NCI-H1930 (cell line): ENCODE measurements at regions not wholly inside any gene's neighbourhood (a gene's known extent, or its start where the extent isn't known, plus 50 kb on each side); places are given as distances from the start of the nearest gene placed in this dataset.
A peak's percentile ranks its signal among the peaks of the same experiment; 100 is the strongest.

Experiments
- DNase-seq, 2 experiments: peaks; one replicate each; lab custom pipeline; 2025; lab: John Stamatoyannopoulos, UW

DNA sequence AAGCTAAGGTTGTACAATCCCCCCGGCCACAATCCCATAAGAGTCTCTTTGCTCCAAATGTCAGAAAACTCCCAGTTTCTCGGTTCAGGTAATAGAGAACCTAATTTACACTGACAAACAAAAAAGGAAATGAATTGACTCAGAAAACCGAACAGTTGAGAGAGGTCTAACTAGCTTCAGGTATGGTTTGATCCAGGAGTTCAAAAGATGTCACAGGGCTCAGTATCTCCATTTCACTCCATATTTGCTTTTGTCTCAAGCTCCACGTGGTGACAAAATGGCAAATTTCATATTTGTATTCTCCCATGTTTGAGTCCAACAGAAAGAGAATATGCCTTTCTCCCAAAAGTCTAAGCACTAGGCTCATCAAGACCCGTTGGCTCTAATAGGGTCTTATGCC lies 117.4 kb downstream of the AXIN2 start:
- no peak for DNase-seq

DNA sequence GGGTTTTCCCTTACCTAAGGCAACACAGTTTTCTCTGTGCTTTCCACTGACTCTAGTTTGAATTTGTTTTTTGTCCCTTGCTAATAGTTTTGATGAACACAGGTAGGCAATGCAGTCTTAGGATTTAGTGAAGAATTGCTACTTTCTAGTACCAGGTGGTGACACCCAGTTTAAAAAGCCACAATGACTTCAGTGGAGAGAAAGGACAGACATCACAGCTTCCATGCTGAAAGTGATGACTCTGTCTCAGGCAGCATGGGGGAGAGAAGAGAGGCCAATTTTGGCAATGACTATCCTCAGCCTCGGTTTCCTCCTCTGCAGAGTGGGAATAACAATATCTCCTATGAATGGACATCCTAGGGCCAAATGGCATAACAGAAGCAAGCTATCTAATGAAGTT lies 118.8 kb downstream of the AXIN2 start:
- DNase-seq, result no peak

DNA sequence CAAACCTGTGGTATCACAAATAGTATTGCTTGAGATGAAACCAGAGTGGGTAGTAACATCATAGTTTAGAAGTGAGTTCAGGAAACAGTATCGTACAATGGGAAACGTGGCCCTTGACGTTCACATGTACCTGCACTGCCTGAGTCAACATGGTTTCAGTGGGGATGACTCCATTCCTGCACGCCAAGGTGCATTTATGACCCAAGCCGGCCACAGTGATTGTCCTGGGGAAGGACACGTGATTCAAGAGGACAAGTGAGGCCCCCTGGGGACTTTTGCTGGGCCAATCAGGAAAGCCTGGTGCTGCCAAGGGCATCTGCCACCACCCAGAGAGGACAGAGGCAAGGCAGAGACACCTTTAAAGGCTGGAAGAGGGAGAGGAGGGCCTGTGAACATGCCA lies 119.2 kb downstream of the AXIN2 start:
- DNase-seq, result no peak

DNA sequence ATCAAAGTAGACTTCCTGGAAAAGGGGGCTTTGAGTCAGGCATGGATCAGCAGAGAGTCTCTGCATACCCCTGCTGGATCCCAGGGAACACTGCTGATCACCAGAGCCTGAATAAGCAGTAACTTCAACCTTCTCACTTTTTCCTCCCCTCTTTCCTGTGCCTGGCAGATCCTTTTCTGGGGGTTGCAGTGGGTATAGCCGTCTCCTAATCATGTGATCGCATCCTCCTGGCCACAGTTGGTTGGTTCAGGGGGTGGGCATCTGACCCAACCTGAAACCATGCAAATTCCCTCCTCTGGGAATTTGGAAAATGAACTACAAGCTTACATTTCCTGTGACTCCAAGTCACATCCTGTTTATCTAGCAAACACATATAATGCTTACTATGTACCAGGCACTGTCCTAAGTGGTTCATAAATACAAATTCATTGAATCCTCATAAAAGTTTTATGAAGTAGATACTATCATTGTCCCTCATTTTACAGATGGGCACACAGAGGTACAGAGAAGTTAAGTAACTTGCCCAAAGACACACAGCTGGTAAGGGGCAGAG lies 120.3 kb downstream of the AXIN2 start:
- DNase-seq, result no peak

DNA sequence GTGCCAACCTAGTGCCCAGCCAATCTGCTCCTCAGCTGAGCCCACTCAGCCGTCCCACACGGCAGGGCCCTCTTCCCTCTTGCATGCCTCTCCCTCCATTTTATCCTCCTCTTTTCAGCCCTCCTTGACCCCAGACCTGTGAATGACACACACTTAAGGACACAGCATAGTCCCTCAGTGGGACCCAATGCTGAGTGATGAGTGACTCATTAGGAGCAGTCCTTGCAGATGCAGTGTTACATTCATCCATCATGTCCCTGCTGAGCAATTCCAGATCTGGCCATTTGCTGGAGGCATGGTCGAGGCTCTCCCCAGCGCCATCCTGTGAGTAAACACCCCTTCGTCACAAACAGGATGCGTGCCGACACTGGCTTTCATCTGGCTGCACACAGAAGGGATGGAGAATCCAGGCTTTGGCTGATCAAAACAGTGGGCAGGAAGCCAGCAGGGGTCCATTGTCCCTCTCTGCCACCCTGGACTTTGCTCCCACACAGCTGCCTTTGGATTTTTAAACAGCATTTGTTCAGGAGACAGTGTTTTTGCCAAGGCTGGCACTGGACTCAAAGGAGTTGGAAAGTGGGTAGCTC lies 122.6 kb downstream of the AXIN2 start:
- no peak for DNase-seq

DNA sequence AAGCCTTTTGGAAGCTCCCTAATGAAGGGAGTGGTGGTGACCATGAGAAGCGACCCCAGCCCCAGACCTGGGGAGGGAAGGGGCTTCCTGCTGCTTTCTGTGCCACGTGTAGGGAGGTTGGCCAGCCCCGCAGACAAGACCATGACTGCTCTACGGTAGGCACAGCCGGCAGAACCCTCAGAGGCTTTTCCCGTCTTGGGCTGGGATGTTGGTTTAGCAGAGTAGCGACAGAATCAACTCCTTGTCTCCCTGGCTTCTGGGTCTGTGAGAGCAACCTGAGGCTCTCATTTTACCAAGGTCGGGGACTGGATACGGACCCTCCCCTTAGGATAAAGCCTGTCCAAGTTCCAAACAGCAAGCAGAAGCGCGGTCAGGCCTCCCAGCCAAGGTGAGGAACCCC lies 123.3 kb downstream of the AXIN2 start:
- DNase-seq, result no peak

DNA sequence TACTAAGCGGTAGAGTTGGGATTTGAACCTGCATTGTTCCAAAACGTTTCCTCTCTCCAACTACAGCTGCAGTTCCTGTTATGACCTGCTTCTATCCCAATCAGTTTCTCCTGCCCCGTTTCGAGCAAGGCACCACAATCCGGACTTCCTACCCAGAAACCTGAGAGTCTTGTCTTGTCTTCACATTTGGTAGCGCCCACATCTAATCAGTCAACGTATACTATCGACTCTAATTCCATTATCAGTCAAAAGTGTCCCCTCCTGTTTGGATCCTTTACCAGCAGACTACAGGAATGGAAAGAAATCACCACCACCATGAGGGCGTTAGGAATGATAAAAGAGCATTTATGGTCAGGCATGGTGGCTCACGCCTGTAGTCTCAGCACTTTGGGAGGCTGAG lies 124.6 kb downstream of the AXIN2 start:
- no peak for DNase-seq

DNA sequence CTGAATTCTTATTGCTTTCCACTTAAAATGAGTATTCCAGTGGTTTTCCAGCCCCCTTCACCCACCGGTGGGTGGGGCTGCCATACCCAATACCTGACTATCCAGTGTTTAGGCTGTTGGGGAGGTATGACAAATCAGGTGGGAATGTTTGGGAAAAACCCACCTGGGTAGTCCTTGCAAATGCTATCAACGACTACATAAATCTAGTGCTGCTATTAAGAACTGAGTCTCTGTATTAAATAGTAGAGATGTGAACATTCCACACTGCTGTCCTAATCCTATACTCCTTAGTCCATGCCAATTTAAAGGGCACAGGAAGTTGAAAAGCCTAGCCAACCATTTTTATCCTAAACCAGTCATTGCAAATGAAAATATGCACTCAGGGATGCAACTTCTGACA lies 126.6 kb downstream of the AXIN2 start:
- DNase-seq, result no peak

DNA sequence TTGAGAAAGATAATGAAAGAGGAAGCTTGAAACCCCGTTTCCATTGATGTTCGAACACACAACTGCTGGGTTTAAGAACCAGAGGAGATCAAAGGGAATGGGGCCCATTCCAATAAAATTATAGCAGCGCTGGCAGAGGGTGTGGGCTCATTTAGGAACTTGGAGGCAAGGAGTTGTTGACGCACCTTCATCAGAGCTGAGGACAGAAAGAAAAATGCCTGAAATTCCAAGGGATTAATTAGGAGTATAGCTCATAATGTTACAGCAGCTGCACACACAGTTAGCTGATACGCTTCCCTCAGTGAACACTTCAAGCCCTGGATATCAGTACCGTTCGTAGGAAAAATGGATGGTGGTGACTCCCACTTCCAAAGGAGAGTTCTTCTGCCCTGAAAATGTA lies 127.2 kb downstream of the AXIN2 start:
- DNase-seq, result no peak

DNA sequence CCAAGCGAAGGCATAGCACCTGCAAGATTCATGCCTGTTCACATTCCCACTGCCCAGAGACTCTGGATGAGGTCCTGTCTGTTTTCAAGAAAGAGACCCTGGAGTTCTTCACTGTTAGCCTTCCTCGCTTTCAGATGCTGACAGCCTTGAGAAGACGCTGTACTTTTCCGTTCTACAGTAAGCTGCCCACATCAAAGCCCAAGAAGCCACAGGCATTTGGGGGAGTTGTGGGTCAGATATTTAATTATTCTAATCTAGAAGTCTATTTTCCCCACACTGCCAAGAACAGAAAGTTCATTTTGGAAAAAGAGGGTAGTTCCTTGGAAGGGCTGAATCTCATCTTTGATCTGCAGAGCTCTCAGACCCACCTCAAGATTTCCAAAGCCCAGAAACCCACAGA lies 127.9 kb downstream of the AXIN2 start:
- no peak for DNase-seq

DNA sequence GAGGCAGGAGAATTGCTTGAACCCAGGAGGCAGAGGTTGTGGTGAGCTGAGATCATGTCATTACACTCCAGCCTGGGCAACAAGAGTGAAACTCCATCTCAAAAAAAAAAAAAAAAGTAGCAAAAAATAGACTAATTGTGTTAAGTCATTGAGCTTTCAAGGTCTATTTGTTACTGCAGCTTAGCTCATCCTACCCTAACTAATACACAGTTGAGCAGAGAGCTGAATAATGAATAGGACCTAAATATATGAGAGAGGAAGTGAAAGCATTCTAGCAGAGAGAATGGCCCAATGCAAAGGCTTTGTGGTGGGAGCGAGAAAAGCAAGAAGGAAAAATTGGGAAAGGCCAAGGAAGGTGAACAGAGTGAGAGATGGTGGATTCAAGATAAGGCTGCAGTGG lies 128.3 kb downstream of the AXIN2 start:
- DNase-seq, result no peak

DNA sequence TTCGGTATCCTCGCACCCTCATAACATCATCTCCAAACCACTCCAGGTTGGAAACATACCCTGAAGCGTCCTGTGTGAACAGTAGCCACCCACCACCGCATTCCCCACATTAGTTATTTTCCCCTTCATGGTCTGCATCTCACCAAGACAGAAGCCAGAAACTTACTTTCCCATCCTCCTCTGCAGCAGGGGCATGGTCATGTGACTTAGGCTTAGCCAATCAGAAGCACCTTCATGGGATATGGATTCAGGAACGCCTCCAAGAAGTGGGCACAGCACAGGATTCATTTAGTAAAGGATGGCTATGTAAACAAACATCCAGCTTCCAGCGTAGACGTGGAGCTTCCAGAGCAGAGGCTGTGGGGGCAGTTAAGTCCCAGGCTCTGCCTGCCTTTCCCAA lies 130.3 kb downstream of the AXIN2 start:
- DNase-seq, result no peak

DNA sequence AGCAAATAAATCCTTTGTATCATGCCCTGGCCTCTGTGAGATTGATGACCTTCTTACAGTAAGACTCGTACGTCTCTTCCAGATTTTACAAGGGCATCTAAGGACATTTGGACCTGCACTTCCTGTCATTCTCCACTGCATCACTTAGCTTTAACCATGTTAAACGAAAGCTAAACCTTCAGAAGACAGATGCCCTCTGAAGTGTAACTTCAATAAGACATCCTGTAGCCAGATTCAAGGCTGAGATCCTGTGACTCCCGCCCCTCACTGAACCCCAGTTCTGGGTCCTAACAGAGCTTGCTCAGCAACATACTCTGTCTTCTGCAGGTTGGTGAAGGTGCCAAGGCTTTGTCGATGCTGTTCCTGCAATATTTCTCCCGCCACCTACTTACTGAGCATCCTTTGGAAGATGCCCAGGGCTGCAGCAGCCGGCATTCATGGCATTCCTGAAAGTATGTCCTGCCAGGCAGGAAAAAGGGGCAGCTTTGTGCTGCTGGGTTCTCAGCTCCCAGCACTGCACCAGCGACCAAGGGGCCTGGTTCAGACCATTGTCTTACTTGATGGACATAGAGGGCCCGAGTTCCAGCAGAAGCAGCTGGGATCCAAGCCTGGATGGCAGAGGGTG lies 131.1 kb downstream of the AXIN2 start:
- DNase-seq, result no peak

DNA sequence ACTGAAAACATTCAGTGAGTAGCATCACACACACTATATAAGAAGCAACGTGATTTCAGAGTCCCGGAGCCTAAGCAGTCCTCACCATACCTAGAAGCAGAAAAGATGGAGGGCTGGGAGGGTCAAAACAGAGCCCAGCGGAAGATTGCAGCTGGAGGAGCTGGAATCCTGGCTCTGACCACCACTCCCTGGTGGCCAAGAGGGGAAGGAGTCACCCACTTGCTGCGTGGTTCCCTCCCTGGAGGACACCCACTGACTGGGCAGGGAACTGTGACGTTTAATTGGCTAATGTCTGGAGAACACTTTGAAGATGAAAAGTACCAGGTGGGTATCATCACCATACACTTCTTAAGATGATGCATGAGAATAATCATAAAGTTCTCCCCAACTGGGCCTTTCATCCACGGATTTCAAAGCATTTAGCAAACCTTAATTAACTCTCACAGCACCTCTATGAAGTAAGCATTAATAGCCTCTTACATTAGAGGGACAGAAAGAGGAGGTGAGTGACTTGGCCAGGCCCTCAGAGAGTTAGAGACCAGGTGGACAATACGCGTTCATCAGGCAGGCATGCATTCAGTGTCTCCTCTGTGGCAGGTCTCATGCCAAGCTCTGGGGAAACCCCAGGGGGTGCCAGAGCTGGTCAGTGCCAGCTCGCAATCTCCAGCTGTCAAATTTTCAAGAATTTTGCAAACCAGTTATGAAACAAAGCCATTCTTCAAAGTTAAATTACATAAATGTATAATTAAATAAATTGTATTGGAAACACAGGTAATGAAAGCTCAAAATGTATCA lies 137.9 kb downstream of the AXIN2 start:
- no peak for DNase-seq

DNA sequence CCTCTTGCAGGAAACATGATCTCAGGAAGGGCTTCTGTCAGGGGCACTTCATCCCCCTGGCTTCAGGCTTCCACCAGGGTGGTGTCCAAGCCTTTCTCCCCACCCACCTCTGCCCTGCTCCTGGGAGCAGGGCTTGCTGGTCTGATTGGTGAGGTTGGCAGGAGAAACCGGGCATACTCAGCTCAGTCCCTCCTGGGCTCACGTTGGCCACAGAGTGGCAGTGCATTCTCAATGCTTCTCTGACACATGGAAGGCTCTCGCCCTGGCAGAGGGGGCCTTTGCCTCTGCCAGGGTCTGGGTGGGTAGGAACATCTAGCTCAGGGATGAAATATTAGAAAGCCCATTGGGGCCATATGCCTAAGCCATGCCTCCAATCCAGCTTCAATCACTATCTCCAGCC lies 142.8 kb downstream of the AXIN2 start:
- no peak for DNase-seq

DNA sequence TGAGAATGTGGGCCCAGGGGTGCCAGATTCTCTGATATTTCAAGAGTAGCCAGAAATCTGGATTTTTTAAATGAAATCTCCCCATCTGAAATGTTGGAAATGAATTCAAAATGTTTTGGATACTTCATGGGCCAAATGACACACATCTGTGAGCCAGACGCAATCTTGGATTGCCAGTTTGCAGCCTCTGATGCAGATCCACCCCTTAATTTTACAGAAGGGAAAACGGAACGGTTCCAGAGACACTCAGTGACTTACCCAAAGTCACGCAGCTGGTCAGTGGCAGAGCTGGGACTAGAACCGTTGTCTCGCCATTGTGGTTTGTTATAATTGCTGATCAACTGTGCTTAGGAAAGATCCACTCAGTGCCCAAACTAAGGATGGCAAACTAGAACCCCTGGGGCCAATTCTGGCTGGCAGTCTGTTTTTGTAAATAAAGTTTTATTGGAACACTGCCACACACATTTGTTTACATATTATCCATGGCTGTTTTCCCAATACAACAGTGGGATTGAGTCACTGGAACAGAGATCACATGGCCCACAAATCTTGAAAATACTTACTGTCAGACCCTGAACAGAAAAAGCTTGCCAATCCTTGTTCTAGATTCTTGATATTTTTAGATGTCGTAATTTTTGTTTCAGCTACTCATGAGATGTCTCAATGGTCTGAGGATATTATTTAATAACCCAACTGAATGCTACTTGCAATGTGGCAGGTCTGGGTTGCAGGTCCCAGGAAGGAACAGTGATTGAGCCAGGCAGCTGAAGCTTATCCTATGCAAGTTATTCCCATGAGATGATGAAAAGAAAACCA lies 143.8 kb downstream of the AXIN2 start:
- no peak for DNase-seq

DNA sequence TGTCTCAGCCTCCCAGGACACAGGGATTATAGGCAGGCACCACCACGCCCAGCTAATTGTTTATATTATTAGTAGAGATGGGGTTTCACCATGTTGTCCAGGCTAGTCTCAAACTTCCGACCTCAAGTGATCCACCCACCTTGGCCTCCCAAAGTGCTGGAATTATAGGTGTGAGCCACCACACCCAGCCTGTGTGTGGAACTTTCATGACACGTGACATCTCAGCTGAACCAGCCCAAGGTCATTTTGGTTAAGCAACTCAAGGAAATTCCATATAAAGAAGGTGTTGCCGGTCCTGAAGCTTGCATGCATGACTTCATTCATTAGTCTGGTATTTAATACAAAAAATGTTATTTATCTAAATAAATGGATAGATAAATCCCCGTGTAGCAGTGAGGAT lies 145.5 kb downstream of the AXIN2 start:
- DNase-seq, result no peak

DNA sequence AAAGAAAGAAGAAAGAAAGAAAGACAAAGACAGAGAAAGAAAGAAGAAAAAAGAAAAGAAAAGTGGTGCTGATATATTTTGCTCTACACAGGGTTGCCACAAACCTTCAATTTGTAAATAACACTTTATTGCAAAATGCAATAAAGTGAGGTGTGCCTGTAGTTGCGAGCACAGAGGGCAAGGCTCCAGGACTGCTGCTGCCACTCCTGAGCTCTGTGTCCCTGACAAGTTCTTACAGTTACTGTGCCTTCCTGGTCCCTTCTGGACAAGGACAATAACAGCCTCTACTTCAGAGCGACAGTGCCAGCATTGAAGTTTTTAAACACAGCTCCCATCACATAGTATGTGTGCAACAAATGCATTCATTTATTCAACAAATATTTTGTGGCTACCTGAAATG lies 148.1 kb downstream of the AXIN2 start:
- DNase-seq, result no peak

DNA sequence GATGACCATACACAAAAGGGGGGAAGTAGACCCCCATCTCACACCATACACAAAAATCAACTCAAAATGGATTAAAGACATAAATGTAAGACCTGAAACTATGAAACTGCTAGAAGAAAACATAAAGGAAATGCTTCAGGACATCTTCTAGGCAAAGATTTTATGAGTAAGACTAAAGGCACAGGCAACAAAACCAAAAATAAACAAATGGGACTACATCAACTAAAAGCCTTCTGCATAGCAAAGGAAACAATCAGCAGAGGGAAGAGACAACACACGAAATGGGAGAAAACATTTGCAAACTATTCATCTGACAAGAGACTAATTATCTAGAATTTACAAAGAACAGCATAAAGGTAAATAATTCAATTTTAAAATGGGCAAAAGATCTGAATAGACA lies 152.1 kb downstream of the AXIN2 start:
- DNase-seq, result peak in 1 of 2 experiments; percentile 3

DNA sequence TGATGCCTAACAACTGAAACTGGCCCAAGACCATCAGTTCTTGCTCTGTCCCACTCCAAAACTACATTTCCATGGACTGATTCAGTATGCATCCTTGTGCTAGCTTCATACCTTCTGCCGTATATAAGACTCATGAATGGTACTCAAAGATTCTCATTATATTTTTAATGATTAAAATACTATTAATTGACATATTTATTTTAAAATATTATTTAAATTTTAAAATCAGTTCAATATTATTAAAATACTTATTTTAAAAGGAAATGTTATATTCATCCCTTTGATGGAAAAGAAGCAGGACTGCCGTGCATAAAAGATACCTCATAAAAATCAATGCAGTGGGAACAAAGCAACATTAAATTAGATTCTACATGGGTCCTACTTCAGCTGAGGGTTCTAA lies 153.4 kb downstream of the AXIN2 start:
- no peak for DNase-seq

DNA sequence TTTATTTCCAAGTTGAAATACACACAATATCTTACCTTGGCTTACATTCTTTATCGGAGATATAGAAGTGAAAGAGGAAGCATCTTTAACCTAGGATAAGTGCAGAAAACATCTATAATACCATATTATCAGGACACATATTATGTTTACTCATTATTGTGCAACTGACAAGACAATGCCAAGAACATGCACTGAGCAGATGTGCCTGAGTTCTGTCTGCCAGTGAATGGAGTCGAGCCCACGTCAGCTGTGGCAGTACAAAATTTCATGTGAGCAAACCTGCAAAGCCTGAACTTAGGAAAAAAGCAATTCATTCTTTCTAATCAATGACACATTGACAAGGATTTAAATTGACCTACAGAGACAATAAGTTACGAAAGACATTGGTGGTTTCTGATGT lies 154.4 kb downstream of the AXIN2 start:
- no peak for DNase-seq

DNA sequence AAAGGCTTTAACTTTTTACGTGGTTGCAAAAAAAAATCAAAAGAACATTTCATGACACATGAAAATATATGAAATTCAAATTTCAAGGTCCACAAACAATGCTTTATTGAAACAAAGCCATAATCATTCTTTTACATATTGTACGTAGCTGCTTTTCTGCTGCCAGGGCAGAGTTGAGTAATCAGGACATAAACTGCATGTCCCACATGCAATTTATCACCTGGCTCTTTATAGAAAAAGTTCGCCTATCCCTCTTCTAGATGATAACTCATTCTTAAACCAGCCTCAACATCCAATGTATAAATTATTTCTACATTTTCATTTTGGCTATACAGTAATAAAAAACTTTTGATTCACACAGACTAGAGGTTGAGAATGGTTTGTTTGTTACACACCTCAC lies 154.9 kb downstream of the AXIN2 start:
- no peak for DNase-seq
